ENCODE measurements at regions not wholly inside any gene's neighbourhood (a gene's known extent, or its start where the extent isn't known, plus 50 kb on each side); places are given as distances from the start of the nearest gene placed in this dataset.

- Histone ChIP-seq H3K27ac (no peak overlapping the region), H3K9me2 (ENCODE audit: insufficient read depth) (no peaks in the 10 kb centered on the region), H3K36me3 (ENCODE audit: low read depth) (no peaks in the 10 kb centered on the region), H3K79me2 (ENCODE audit: low read depth) (no peaks in the 10 kb centered on the region), H3K4me1 (replicated peaks; ENCODE audit: insufficient read depth) (no peaks in the 10 kb centered on the region), H3K9me3 (ENCODE audit: insufficient read depth, low read depth) (no peaks in the 10 kb centered on the region), H3K4me3 (no peak overlapping the region), H4K20me1 (ENCODE audit: insufficient read depth) (no peaks in the 10 kb centered on the region), H3K27me3 (ENCODE audit: insufficient read depth, low read depth) (no peaks in the 10 kb centered on the region), H3K4me2 (no peak overlapping the region), H2AFZ (no peak overlapping the region), H3F3A (ENCODE audit: insufficient read depth, low read depth) (no peaks in the 10 kb centered on the region)
- DNase-seq: no peak
- TF ChIP-seq CTCF (conservative IDR thresholded peaks at IDR 0.05) (no peak), EZH2 (IDR thresholded peaks at IDR 0.05; ENCODE audit: low read depth) (no peak)
- ChIA-PET POLR2A (ENCODE audit: unreplicated experiment) (no interaction called here), CTCF (no interaction called here)
- BruUV-seq (replicated peaks): no TSS peak
- intact Hi-C loops (cut with micrococcal nuclease; ENCODE audit: unreplicated experiment): no loop called here
These were observed 781.0 kb upstream of the ADGRB3 start for GRCh38 chr6:67854098-67854497.

GRCh38 chr6:67839818-67840217 is 795.3 kb upstream of the ADGRB3 start:
- TF ChIP-seq EZH2 (IDR thresholded peaks at IDR 0.05; ENCODE audit: low read depth) (no peak), CTCF (conservative IDR thresholded peaks at IDR 0.05) (no peak)
- Histone ChIP-seq H3F3A (ENCODE audit: insufficient read depth, low read depth) (no peaks in the 10 kb centered on the region), H3K27ac (no peak overlapping the region), H3K4me2 (no peak overlapping the region), H3K4me1 (replicated peaks; ENCODE audit: insufficient read depth) (no peaks in the 10 kb centered on the region), H3K4me3 (no peak overlapping the region), H3K9me3 (ENCODE audit: insufficient read depth, low read depth) (no peaks in the 10 kb centered on the region), H3K9me2 (ENCODE audit: insufficient read depth) (peaks cover 3% of the 10 kb centered on the region; the same call in 1 of the 2 replicates), H2AFZ (no peak overlapping the region), H3K36me3 (ENCODE audit: low read depth) (no peaks in the 10 kb centered on the region), H4K20me1 (ENCODE audit: insufficient read depth) (no peaks in the 10 kb centered on the region), H3K27me3 (ENCODE audit: insufficient read depth, low read depth) (no peaks in the 10 kb centered on the region), H3K79me2 (ENCODE audit: low read depth) (no peaks in the 10 kb centered on the region)
- intact Hi-C loops (cut with micrococcal nuclease; ENCODE audit: unreplicated experiment): no loop called here
- no peak for DNase-seq
- POLR2A ChIA-PET (ENCODE audit: unreplicated experiment): no interaction called here
- CTCF ChIA-PET: interaction anchor here (0.5 kb wide), 1 partner anchor 123 kb away, joined by 3 read pairs; no protein-coding TSS in a partner anchor
- no TSS peak for BruUV-seq (replicated peaks)

- TF ChIP-seq EZH2 (IDR thresholded peaks at IDR 0.05; ENCODE audit: low read depth) (no peak), CTCF (conservative IDR thresholded peaks at IDR 0.05) (no peak)
- H3K79me2 ChIP-seq (ENCODE audit: low read depth): no peaks in the 10 kb centered on the region
- H4K20me1 ChIP-seq (ENCODE audit: insufficient read depth): no peaks in the 10 kb centered on the region
- POLR2A ChIA-PET (ENCODE audit: unreplicated experiment): no interaction called here
- intact Hi-C loops (cut with micrococcal nuclease; ENCODE audit: unreplicated experiment): no loop called here
- H3K27me3 ChIP-seq (ENCODE audit: insufficient read depth, low read depth): no peaks in the 10 kb centered on the region
- no peaks in the 10 kb centered on the region for H3K9me2 ChIP-seq (ENCODE audit: insufficient read depth)
- H3K4me1 ChIP-seq (replicated peaks; ENCODE audit: insufficient read depth): no peaks in the 10 kb centered on the region
- no TSS peak for BruUV-seq (replicated peaks)
- CTCF ChIA-PET: no interaction called here
- H3K9me3 ChIP-seq (ENCODE audit: insufficient read depth, low read depth): no peaks in the 10 kb centered on the region
- H2AFZ ChIP-seq: no peak overlapping the region
- H3K4me3 ChIP-seq: no peak overlapping the region
- no peak overlapping the region for H3K4me2 ChIP-seq
- H3K36me3 ChIP-seq (ENCODE audit: low read depth): no peaks in the 10 kb centered on the region
- no peak for DNase-seq
- no peak overlapping the region for H3K27ac ChIP-seq
- H3F3A ChIP-seq (ENCODE audit: insufficient read depth, low read depth): no peaks in the 10 kb centered on the region
These were observed 809.7 kb upstream of the ADGRB3 start for GRCh38 chr6:67825201-67825895.

Data from PC-9 (cell line).